NB4 (cell line): ENCODE measurements at regions not wholly inside any gene's neighbourhood (a gene's known extent, or its start where the extent isn't known, plus 50 kb on each side); places are given as distances from the start of the nearest gene placed in this dataset.

ENCODE experiments used
- DNase-seq: peaks from one replicate; pipeline ENCODE4 v3.0.0; 2010; ENCODE audit warnings: low read depth
- H3K4me3 ChIP-seq: one replicate; pipeline ENCODE4 v1.5.1; 2011; ENCODE audit warnings: mild to moderate bottlenecking, low read depth, low read length, moderate library complexity
- CTCF ChIP-seq: IDR thresholded peaks from one replicate; pipeline ENCODE4 v1.5.1; 2012; ENCODE audit warnings: low read depth, low read length
- MAX ChIP-seq: IDR thresholded peaks from 2 replicates; pipeline ENCODE4 v1.6.1; 2011; ENCODE audit warnings: low read depth, low read length
- MYC ChIP-seq: IDR thresholded peaks from 2 replicates; pipeline ENCODE4 v1.6.1; 2011; ENCODE audit warnings: low read depth, low read length
- POLR2A ChIP-seq: IDR thresholded peaks from 2 replicates; pipeline ENCODE4 v1.6.1; 2011; ENCODE audit warnings: mild to moderate bottlenecking; ENCODE audit not compliant: insufficient read length; ENCODE audit errors: extremely low read depth

GRCh38 chr1:232558954-232559353 lies 71.0 kb downstream of the SIPA1L2 start:
- TF ChIP-seq MAX (no peak), MYC (no peak), CTCF (no peak), POLR2A (no peak)
- no peak for DNase-seq
- no peak overlapping the region for H3K4me3 ChIP-seq

- no peak overlapping the region for H3K4me3 ChIP-seq
- no peak for DNase-seq
- no peak for TF ChIP-seq MAX
- TF ChIP-seq POLR2A = no peak
- no peak for TF ChIP-seq CTCF
- TF ChIP-seq MYC = no peak
These were observed 72.3 kb downstream of the SIPA1L2 start for GRCh38 chr1:232557502-232558191.

- DNase-seq = no peak
- TF ChIP-seq MYC = no peak
- TF ChIP-seq MAX = no peak
- TF ChIP-seq CTCF = no peak
- TF ChIP-seq POLR2A = no peak
- no peak overlapping the region for H3K4me3 ChIP-seq
These were observed 72.8 kb downstream of the SIPA1L2 start for GRCh38 chr1:232557096-232557495.

- no peak for TF ChIP-seq CTCF
- no peak for TF ChIP-seq MAX
- no peak for TF ChIP-seq MYC
- TF ChIP-seq POLR2A = no peak
These were observed 73.6 kb downstream of the SIPA1L2 start for GRCh38 chr1:232556351-232556750.

GRCh38 chr1:232555494-232556210 lies 74.3 kb downstream of the SIPA1L2 start:
- no peak for TF ChIP-seq MAX
- TF ChIP-seq CTCF = no peak
- TF ChIP-seq POLR2A = no peak
- TF ChIP-seq MYC = no peak
- DNase-seq = no peak
- no peak overlapping the region for H3K4me3 ChIP-seq

More at GRCh38 chr1:232556351-232556750, 73.6 kb downstream of the SIPA1L2 start:
- DNase-seq = no peak
- H3K4me3 ChIP-seq = no peak overlapping the region

GRCh38 chr1:232554409-232554808 lies 75.5 kb downstream of the SIPA1L2 start:
- TF ChIP-seq POLR2A (no peak), CTCF (no peak), MYC (no peak), MAX (no peak)
- DNase-seq = no peak
- no peak overlapping the region for H3K4me3 ChIP-seq
